HL-60 (cell line): ENCODE measurements at regions not wholly inside any gene's neighbourhood (a gene's known extent, or its start where the extent isn't known, plus 50 kb on each side); places are given as distances from the start of the nearest gene placed in this dataset.
"Not testable (repeated sequence)": the region's sequence is repeated elsewhere in the genome, so short reads cannot be mapped to it uniquely, and the experiment has no call there.

ENCODE experiments used
- GABPA ChIP-seq: IDR thresholded peaks from 2 replicates; pipeline ENCODE4 v1.6.1; 2012; ENCODE audit warnings: low read depth
- POLR2AphosphoS5 ChIP-seq: IDR thresholded peaks from 2 replicates; pipeline ENCODE4 v1.6.1; 2012; ENCODE audit warnings: low read depth
- SPI1 ChIP-seq: IDR thresholded peaks from 2 replicates; pipeline ENCODE4 v1.6.1; 2012; ENCODE audit warnings: low read depth, mild to moderate bottlenecking, borderline replicate concordance
- TF ChIP-seq, protein P1 (sequence below): IDR thresholded peaks from one replicate; pipeline ENCODE4 v1.5.1; 2011; ENCODE audit warnings: low read length, control low read depth, inconsistent platforms; ENCODE audit not compliant: insufficient read depth
- TF ChIP-seq, protein P2 (sequence below): IDR thresholded peaks from 2 replicates; pipeline ENCODE4 v1.6.1; 2012; ENCODE audit warnings: low read depth; ENCODE audit not compliant: insufficient replicate concordance

GRCh38 chr6:104446101-104447080 is 413.3 kb downstream of the HACE1 start:
- TF ChIP-seq, protein P1, sequence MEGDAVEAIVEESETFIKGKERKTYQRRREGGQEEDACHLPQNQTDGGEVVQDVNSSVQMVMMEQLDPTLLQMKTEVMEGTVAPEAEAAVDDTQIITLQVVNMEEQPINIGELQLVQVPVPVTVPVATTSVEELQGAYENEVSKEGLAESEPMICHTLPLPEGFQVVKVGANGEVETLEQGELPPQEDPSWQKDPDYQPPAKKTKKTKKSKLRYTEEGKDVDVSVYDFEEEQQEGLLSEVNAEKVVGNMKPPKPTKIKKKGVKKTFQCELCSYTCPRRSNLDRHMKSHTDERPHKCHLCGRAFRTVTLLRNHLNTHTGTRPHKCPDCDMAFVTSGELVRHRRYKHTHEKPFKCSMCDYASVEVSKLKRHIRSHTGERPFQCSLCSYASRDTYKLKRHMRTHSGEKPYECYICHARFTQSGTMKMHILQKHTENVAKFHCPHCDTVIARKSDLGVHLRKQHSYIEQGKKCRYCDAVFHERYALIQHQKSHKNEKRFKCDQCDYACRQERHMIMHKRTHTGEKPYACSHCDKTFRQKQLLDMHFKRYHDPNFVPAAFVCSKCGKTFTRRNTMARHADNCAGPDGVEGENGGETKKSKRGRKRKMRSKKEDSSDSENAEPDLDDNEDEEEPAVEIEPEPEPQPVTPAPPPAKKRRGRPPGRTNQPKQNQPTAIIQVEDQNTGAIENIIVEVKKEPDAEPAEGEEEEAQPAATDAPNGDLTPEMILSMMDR = not testable (repeated sequence)
- not testable (repeated sequence) for TF ChIP-seq GABPA, POLR2AphosphoS5, SPI1
- TF ChIP-seq, protein P2, sequence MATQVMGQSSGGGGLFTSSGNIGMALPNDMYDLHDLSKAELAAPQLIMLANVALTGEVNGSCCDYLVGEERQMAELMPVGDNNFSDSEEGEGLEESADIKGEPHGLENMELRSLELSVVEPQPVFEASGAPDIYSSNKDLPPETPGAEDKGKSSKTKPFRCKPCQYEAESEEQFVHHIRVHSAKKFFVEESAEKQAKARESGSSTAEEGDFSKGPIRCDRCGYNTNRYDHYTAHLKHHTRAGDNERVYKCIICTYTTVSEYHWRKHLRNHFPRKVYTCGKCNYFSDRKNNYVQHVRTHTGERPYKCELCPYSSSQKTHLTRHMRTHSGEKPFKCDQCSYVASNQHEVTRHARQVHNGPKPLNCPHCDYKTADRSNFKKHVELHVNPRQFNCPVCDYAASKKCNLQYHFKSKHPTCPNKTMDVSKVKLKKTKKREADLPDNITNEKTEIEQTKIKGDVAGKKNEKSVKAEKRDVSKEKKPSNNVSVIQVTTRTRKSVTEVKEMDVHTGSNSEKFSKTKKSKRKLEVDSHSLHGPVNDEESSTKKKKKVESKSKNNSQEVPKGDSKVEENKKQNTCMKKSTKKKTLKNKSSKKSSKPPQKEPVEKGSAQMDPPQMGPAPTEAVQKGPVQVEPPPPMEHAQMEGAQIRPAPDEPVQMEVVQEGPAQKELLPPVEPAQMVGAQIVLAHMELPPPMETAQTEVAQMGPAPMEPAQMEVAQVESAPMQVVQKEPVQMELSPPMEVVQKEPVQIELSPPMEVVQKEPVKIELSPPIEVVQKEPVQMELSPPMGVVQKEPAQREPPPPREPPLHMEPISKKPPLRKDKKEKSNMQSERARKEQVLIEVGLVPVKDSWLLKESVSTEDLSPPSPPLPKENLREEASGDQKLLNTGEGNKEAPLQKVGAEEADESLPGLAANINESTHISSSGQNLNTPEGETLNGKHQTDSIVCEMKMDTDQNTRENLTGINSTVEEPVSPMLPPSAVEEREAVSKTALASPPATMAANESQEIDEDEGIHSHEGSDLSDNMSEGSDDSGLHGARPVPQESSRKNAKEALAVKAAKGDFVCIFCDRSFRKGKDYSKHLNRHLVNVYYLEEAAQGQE = not testable (repeated sequence)
